H1 (cell line): ENCODE measurements at regions not wholly inside any gene's neighbourhood (a gene's known extent, or its start where the extent isn't known, plus 50 kb on each side); places are given as distances from the start of the nearest gene placed in this dataset.

Experiments
- CTCF ChIA-PET: fragments of 300-600 bp; sonication (Branson Sonifier 250); formaldehyde crosslinking; loops from one replicate; lab custom pipeline; 2021; ENCODE audit not compliant: partially characterized antibody; lab: Charles Lee
- POLR2A ChIA-PET: fragments of 300-600 bp; sonication (Branson Sonifier 250); formaldehyde crosslinking; loops from one replicate; lab custom pipeline; 2021; ENCODE audit warnings: inconsistent platforms; ENCODE audit not compliant: partially characterized antibody; lab: Charles Lee
- DNase-seq, 2 experiments: peaks; one replicate each; pipeline versions ENCODE4 v3.0.0 to v3.0.0-alpha.2; 2010 to 2022; ENCODE audit warnings: low spot score in 2 of 2, low read depth in 1 of 2, mixed read lengths in 1 of 2
- FAIRE-seq: peaks from 2 replicates; lab custom pipeline; 2011; peaks lifted over from hg19 to GRCh38; lab: Jason Lieb, UNC
- H2AFZ ChIP-seq: 2 replicates; pipeline ENCODE4 v1.8.1; 2012; ENCODE audit warnings: low read length, inconsistent platforms
- H2AK5ac ChIP-seq: 2 replicates; pipeline ENCODE4 v1.6.1; 2013; ENCODE audit warnings: low read depth, low read length
- H2BK120ac ChIP-seq: replicated peaks from 2 replicates; pipeline ENCODE3; 2013; ENCODE audit warnings: low read depth, low read length, inconsistent platforms
- H2BK12ac ChIP-seq: 2 replicates; pipeline ENCODE4 v1.6.1; 2013; ENCODE audit warnings: low read depth, low read length
- H2BK15ac ChIP-seq: 2 replicates; pipeline ENCODE4 v1.6.1; 2013; ENCODE audit warnings: low read length
- H2BK20ac ChIP-seq: 2 replicates; pipeline ENCODE4 v1.6.1; 2013; ENCODE audit warnings: low read length
- H2BK5ac ChIP-seq: 2 replicates; pipeline ENCODE4 v1.6.1; 2013; ENCODE audit warnings: low read depth, low read length
- H3K14ac ChIP-seq: 2 replicates; pipeline ENCODE4 v1.6.1; 2013; ENCODE audit warnings: inconsistent platforms; ENCODE audit not compliant: insufficient read length
- H3K18ac ChIP-seq: 2 replicates; pipeline ENCODE4 v1.6.1; 2013; ENCODE audit warnings: low read length; ENCODE audit errors: extremely low read depth
- H3K23ac ChIP-seq: 2 replicates; pipeline ENCODE4 v1.6.1; 2013; ENCODE audit warnings: inconsistent platforms; ENCODE audit not compliant: insufficient read length
- H3K23me2 ChIP-seq: 2 replicates; pipeline ENCODE4 v1.6.1; 2013; ENCODE audit warnings: low read depth, low read length
- H3K27ac ChIP-seq: 2 replicates; pipeline ENCODE4 v1.6.1; 2011; ENCODE audit warnings: low read depth, low read length, inconsistent platforms
- H3K27me3 ChIP-seq, 4 experiments: replicated peaks in 1 of 4; 1 replicate in 1 of 4; 2 replicates in 3 of 4; pipeline versions ENCODE4 v1.6.1 to v1.8.1; 2011 to 2013; ENCODE audit warnings: low read length in 3 of 4, mild to moderate bottlenecking in 3 of 4, inconsistent platforms in 2 of 4, mixed read lengths in 2 of 4, moderate library complexity in 1 of 4; ENCODE audit not compliant: control insufficient read depth in 3 of 4, insufficient read depth in 3 of 4; ENCODE audit errors: extremely low read depth in 1 of 4
- H3K36me3 ChIP-seq, 4 experiments: 2 replicates each; pipeline versions ENCODE4 v1.6.1 to v1.8.1; 2011 to 2013; ENCODE audit warnings: mild to moderate bottlenecking in 4 of 4, low read length in 3 of 4, moderate library complexity in 2 of 4, control low read depth in 1 of 4, inconsistent platforms in 1 of 4; ENCODE audit not compliant: insufficient read depth in 4 of 4, control insufficient read depth in 2 of 4
- H3K4ac ChIP-seq: replicated peaks from 2 replicates; pipeline ENCODE3; 2013; ENCODE audit warnings: low read length, low read depth, mixed read lengths, inconsistent platforms; ENCODE audit not compliant: insufficient read length
- H3K4me1 ChIP-seq, 4 experiments: replicated peaks in 1 of 4; 1 replicate in 1 of 4; 2 replicates in 3 of 4; pipeline versions ENCODE4 v1.6.1 to v1.8.1; 2011 to 2013; ENCODE audit warnings: low read length in 3 of 4, inconsistent platforms in 2 of 4, mixed read lengths in 1 of 4; ENCODE audit not compliant: insufficient read depth in 4 of 4, control insufficient read depth in 3 of 4
- H3K4me2 ChIP-seq, 2 experiments: 2 replicates each; pipeline versions ENCODE4 v1.6.1 to v1.8.1; 2011 to 2013; ENCODE audit warnings: low read depth in 2 of 2, low read length in 2 of 2, control low read depth in 1 of 2, inconsistent platforms in 1 of 2, mild to moderate bottlenecking in 1 of 2; ENCODE audit not compliant: insufficient read depth in 1 of 2
- H3K4me3 ChIP-seq, 4 experiments: fragments of 200-600, 300-600 bp in 1 of 4; sonication (generic), shearing (Covaris generic), sonication (Bioruptor Twin) in 1 of 4; 2 replicates each; pipeline versions ENCODE4 v1.5.1 to v1.8.1; 2011 to 2016; ENCODE audit warnings: low read length in 4 of 4, low read depth in 3 of 4, control low read depth in 2 of 4, inconsistent platforms in 2 of 4, mild to moderate bottlenecking in 2 of 4, mixed read lengths in 1 of 4, moderate library complexity in 1 of 4; ENCODE audit not compliant: insufficient read depth in 2 of 4; ENCODE audit errors: extremely low read depth in 1 of 4
- H3K56ac ChIP-seq: replicated peaks from 2 replicates; pipeline ENCODE3; 2013; ENCODE audit warnings: low read depth, mild to moderate bottlenecking, mixed read lengths, low read length, inconsistent platforms; ENCODE audit not compliant: insufficient read length
- H3K79me1 ChIP-seq: 2 replicates; pipeline ENCODE4 v1.6.1; 2013; ENCODE audit warnings: low read depth, low read length, control low read depth
- H3K79me2 ChIP-seq, 2 experiments: 2 replicates each; pipeline versions ENCODE4 v1.6.1 to v1.8.1; 2012 to 2013; ENCODE audit warnings: low read length in 2 of 2, mild to moderate bottlenecking in 2 of 2, inconsistent platforms in 1 of 2; ENCODE audit not compliant: insufficient read depth in 2 of 2, control insufficient read depth in 1 of 2
- H3K9ac ChIP-seq, 4 experiments: replicated peaks in 1 of 4; 1 replicate in 1 of 4; 2 replicates in 3 of 4; pipeline versions ENCODE4 v1.6.1 to v1.8.1; 2011 to 2013; ENCODE audit warnings: low read depth in 3 of 4, low read length in 3 of 4, control low read depth in 2 of 4, mild to moderate bottlenecking in 2 of 4, moderate library complexity in 2 of 4, inconsistent platforms in 1 of 4; ENCODE audit errors: extremely low read depth in 1 of 4
- H3K9me3 ChIP-seq, 2 experiments: 2 replicates each; pipeline versions ENCODE4 v1.6.1 to v1.8.1; 2012 to 2013; ENCODE audit warnings: mild to moderate bottlenecking in 2 of 2, moderate library complexity in 2 of 2, control low read depth in 1 of 2, inconsistent platforms in 1 of 2, low read depth in 1 of 2, low read length in 1 of 2, mixed read lengths in 1 of 2; ENCODE audit not compliant: insufficient read depth in 2 of 2
- H4K20me1 ChIP-seq, 2 experiments: replicated peaks in 1 of 2; 2 replicates each; pipeline versions ENCODE3 to v1.8.1; 2011 to 2013; ENCODE audit warnings: inconsistent platforms in 2 of 2, low read length in 2 of 2, mild to moderate bottlenecking in 1 of 2; ENCODE audit not compliant: insufficient read depth in 2 of 2, control insufficient read depth in 1 of 2
- H4K5ac ChIP-seq: 2 replicates; pipeline ENCODE4 v1.6.1; 2013; ENCODE audit warnings: low read length, low read depth, mixed read lengths, inconsistent platforms; ENCODE audit not compliant: insufficient read length
- H4K8ac ChIP-seq: 2 replicates; pipeline ENCODE4 v1.8.0; 2013; ENCODE audit warnings: mild to moderate bottlenecking, moderate library complexity, low read length, inconsistent platforms; ENCODE audit not compliant: insufficient read depth; ENCODE audit errors: extremely low read depth
- H4K91ac ChIP-seq: replicated peaks from 2 replicates; pipeline ENCODE3; 2013; ENCODE audit warnings: low read length, mixed read lengths, inconsistent platforms; ENCODE audit not compliant: insufficient read length
- CEBPB ChIP-seq: IDR thresholded peaks from 2 replicates; pipeline ENCODE4 v1.6.1; 2012; ENCODE audit warnings: low read depth, low read length
- RNF2 ChIP-seq: fragments of 200-900, 300-1000 bp; sonication (generic); IDR thresholded peaks from 2 replicates; pipeline ENCODE4 v1.7.1; 2016; ENCODE audit warnings: borderline replicate concordance, low read depth, mild to moderate bottlenecking, antibody characterized with exemption, low read length; ENCODE audit not compliant: poor library complexity, severe bottlenecking; ENCODE audit errors: missing control alignments
- WGBS, 2 experiments: shearing (Covaris generic) in 1 of 2; methylation state at CpG; one replicate each; pipeline versions ENCODE4 v1.1.6 to v1.1.7; 2013 to 2015; ENCODE audit warnings: low lambda C conversion rate in 2 of 2, mixed read lengths in 2 of 2, inconsistent platforms in 1 of 2, low coverage in 1 of 2, missing lambda C conversion rate in 1 of 2; ENCODE audit not compliant: insufficient replicate concordance in 2 of 2, insufficient coverage in 1 of 2, insufficient read length in 1 of 2; ENCODE audit errors: extremely low coverage in 1 of 2, missing lambda C conversion rate in 1 of 2; 5-methylcytosine and 5-hydroxymethylcytosine counted together

- no peak overlapping the region for H2BK20ac ChIP-seq
- FAIRE-seq (no peak), DNase-seq (no peak)
- no peaks in the 10 kb centered on the region; a peak in 1 of 8 replicates for H3K36me3 ChIP-seq
- CTCF ChIA-PET = interaction anchor here (1.6 kb wide), 1 partner anchor 34 kb away, joined by 3 read pairs; no protein-coding TSS in a partner anchor
- peak overlapping the region; percentile 63; the same call in 1 of the 2 replicates for H2AFZ ChIP-seq
- H3K18ac ChIP-seq = no peak overlapping the region
- 91% methylated on average over 15 of the region's 15 CpGs; no CpG with 5 or more reads in 1 of the 2 experiments for WGBS, 2 experiments
- no peak overlapping the region for H3K9ac ChIP-seq
- no peak overlapping the region for H3K56ac ChIP-seq
- no peak overlapping the region for H2BK12ac ChIP-seq
- no peak overlapping the region for H4K91ac ChIP-seq
- H4K8ac ChIP-seq = no peak overlapping the region
- no peak overlapping the region for H2BK5ac ChIP-seq
- no peak overlapping the region for H3K4me2 ChIP-seq
- H3K23ac ChIP-seq = no peak overlapping the region
- no peak overlapping the region for H2BK15ac ChIP-seq
- H3K9me3 ChIP-seq = no peaks in the 10 kb centered on the region
- H4K5ac ChIP-seq = no peak overlapping the region
- H3K27me3 ChIP-seq = no peaks in the 10 kb centered on the region
- no peaks in the 10 kb centered on the region for H3K79me2 ChIP-seq
- POLR2A ChIA-PET = no interaction called here
- H3K23me2 ChIP-seq = no peaks in the 10 kb centered on the region
- peaks cover 0 to 8% (median 0%) of the 10 kb centered on the region in 4 experiments; a peak in 1 of 7 replicates for H3K4me1 ChIP-seq
- H3K14ac ChIP-seq = no peak overlapping the region
- H3K4me3 ChIP-seq = no peak overlapping the region
- no peak overlapping the region for H2BK120ac ChIP-seq
- H3K27ac ChIP-seq = no peak overlapping the region; the same call in 1 of the 2 replicates
- H4K20me1 ChIP-seq = no peaks in the 10 kb centered on the region
- H3K4ac ChIP-seq = no peak overlapping the region
- H2AK5ac ChIP-seq = no peak overlapping the region
- H3K79me1 ChIP-seq = no peaks in the 10 kb centered on the region
- TF ChIP-seq CEBPB (peak; percentile 47; the same call in 1 of the 2 replicates), RNF2 (no peak)
These were observed 509.3 kb downstream of the QKI start for GRCh38 chr6:163923658-163924411.
